ENCODE measurements at regions not wholly inside any gene's neighbourhood (a gene's known extent, or its start where the extent isn't known, plus 50 kb on each side); places are given as distances from the start of the nearest gene placed in this dataset.

GRCh38 chr4:167779280-167779679, 313.1 kb upstream of the ANXA10 start:
- DNase-seq: no peak
- Histone ChIP-seq H3K27me3 (ENCODE audit: control insufficient read depth, insufficient read depth, low read length, poor library complexity, severe bottlenecking) (no peaks in the 10 kb centered on the region), H3K27ac (ENCODE audit: low read depth, low read length) (no peak overlapping the region), H3K9ac (ENCODE audit: extremely low read depth, low read length, poor library complexity, severe bottlenecking) (no peak overlapping the region), H3K9me3 (ENCODE audit: control insufficient read depth, low read length) (no peaks in the 10 kb centered on the region), H3K4me3 (ENCODE audit: low read length) (no peak overlapping the region), H3K4me1 (ENCODE audit: control insufficient read depth, insufficient read depth, low read length) (no peaks in the 10 kb centered on the region), H3K36me3 (ENCODE audit: control insufficient read depth, insufficient read depth, low read length) (no peaks in the 10 kb centered on the region)
- no peaks in the 10 kb centered on the region for H3K27me3 Mint-ChIP-seq (ENCODE audit: insufficient read depth)
- no peak overlapping the region for H3K27ac Mint-ChIP-seq
- no peaks in the 10 kb centered on the region for H3K36me3 Mint-ChIP-seq (ENCODE audit: low read depth)
- WGBS, 2 experiments (ENCODE audit: insufficient coverage in 1 of 2, insufficient read length in 1 of 2): 85 to 89% methylated on average over 4 of the region's 5 CpGs
- no peak overlapping the region for H3K4me3 Mint-ChIP-seq
- peak; percentile 38 for TF ChIP-seq CTCF (conservative IDR thresholded peaks at IDR 0.05)
- peaks cover 1% of the 10 kb centered on the region for H3K9me3 Mint-ChIP-seq
- no peaks in the 10 kb centered on the region for H3K4me1 Mint-ChIP-seq

- H3K9me3 Mint-ChIP-seq: peaks cover 1% of the 10 kb centered on the region
- Histone ChIP-seq H3K27me3 (ENCODE audit: control insufficient read depth, insufficient read depth, low read length, poor library complexity, severe bottlenecking) (no peaks in the 10 kb centered on the region), H3K4me1 (ENCODE audit: control insufficient read depth, insufficient read depth, low read length) (no peaks in the 10 kb centered on the region), H3K27ac (ENCODE audit: low read depth, low read length) (no peak overlapping the region), H3K9me3 (ENCODE audit: control insufficient read depth, low read length) (no peaks in the 10 kb centered on the region), H3K4me3 (ENCODE audit: low read length) (no peak overlapping the region), H3K9ac (ENCODE audit: extremely low read depth, low read length, poor library complexity, severe bottlenecking) (no peak overlapping the region), H3K36me3 (ENCODE audit: control insufficient read depth, insufficient read depth, low read length) (no peaks in the 10 kb centered on the region)
- H3K27me3 Mint-ChIP-seq (ENCODE audit: insufficient read depth): no peaks in the 10 kb centered on the region
- no peak for DNase-seq
- WGBS, 2 experiments (ENCODE audit: insufficient coverage in 1 of 2, insufficient read length in 1 of 2): 88 to 100% methylated on average over 2 to 4 of the region's 5 CpGs
- no peak overlapping the region for H3K27ac Mint-ChIP-seq
- no peaks in the 10 kb centered on the region for H3K36me3 Mint-ChIP-seq (ENCODE audit: low read depth)
- H3K4me1 Mint-ChIP-seq: peaks cover 1% of the 10 kb centered on the region
- TF ChIP-seq CTCF (conservative IDR thresholded peaks at IDR 0.05): no peak
- no peak overlapping the region for H3K4me3 Mint-ChIP-seq
Observed at GRCh38 chr4:167779864-167780263, 312.5 kb upstream of the ANXA10 start.

- TF ChIP-seq CTCF (conservative IDR thresholded peaks at IDR 0.05): no peak
- H3K27me3 ChIP-seq (ENCODE audit: control insufficient read depth, insufficient read depth, low read length, poor library complexity, severe bottlenecking): no peaks in the 10 kb centered on the region
- H3K4me1 ChIP-seq (ENCODE audit: control insufficient read depth, insufficient read depth, low read length): no peaks in the 10 kb centered on the region
- no peaks in the 10 kb centered on the region for H3K9me3 ChIP-seq (ENCODE audit: control insufficient read depth, low read length)
- no peaks in the 10 kb centered on the region for H3K36me3 Mint-ChIP-seq (ENCODE audit: low read depth)
- H3K27ac Mint-ChIP-seq: no peak overlapping the region
- WGBS, 2 experiments (ENCODE audit: insufficient coverage in 1 of 2, insufficient read length in 1 of 2): 57 to 83% methylated on average over 1 to 2 of the region's 2 CpGs
- no peak overlapping the region for H3K4me3 ChIP-seq (ENCODE audit: low read length)
- peaks cover 1% of the 10 kb centered on the region for H3K9me3 Mint-ChIP-seq
- no peaks in the 10 kb centered on the region for H3K27me3 Mint-ChIP-seq (ENCODE audit: insufficient read depth)
- H3K4me1 Mint-ChIP-seq: peaks cover 12% of the 10 kb centered on the region
- H3K4me3 Mint-ChIP-seq: no peak overlapping the region
- DNase-seq: no peak
- no peaks in the 10 kb centered on the region for H3K36me3 ChIP-seq (ENCODE audit: control insufficient read depth, insufficient read depth, low read length)
- no peak overlapping the region for H3K27ac ChIP-seq (ENCODE audit: low read depth, low read length)
- H3K9ac ChIP-seq (ENCODE audit: extremely low read depth, low read length, poor library complexity, severe bottlenecking): no peak overlapping the region
Observed at GRCh38 chr4:167784826-167785225, 307.5 kb upstream of the ANXA10 start.

All from endodermal cell (in vitro differentiated cells).